Activated B cell treated with CpG ODN at 0.5 μM for 24 hours (primary cell): ENCODE measurements at regions not wholly inside any gene's neighbourhood (a gene's known extent, or its start where the extent isn't known, plus 50 kb on each side); places are given as distances from the start of the nearest gene placed in this dataset.

Experiments
- ATAC-seq: fragments of 200-7000 bp; cut with Tn5 transposase; one replicate; pipeline ENCODE4 v1.10.0; 2021; ENCODE audit warnings: low read depth, mild to moderate bottlenecking, moderate library complexity
- CTCF ChIA-PET: fragments of 350-600 bp; sonication (Branson Sonifier 250); formaldehyde crosslinking; loops from one replicate; lab custom pipeline; 2021; ENCODE audit warnings: antibody characterized with exemption; lab: Charles Lee
- POLR2A ChIA-PET: fragments of 350-600 bp; sonication (Branson Sonifier 250); formaldehyde crosslinking; loops from one replicate; lab custom pipeline; 2021; ENCODE audit warnings: antibody characterized with exemption; lab: Charles Lee
- DNase-seq: peaks from one replicate; pipeline ENCODE4 v3.0.0; 2022
- H3K27ac Mint-ChIP-seq: one replicate; pipeline ENCODE4 v1.8.0; 2020; ENCODE audit warnings: mixed read lengths
- H3K27me3 Mint-ChIP-seq: one replicate; pipeline ENCODE4 v1.8.0; 2021; ENCODE audit warnings: mixed read lengths
- H3K36me3 Mint-ChIP-seq: one replicate; pipeline ENCODE4 v1.8.0; 2021; ENCODE audit warnings: low read depth, mixed read lengths
- H3K4me1 Mint-ChIP-seq: one replicate; pipeline ENCODE4 v1.8.0; 2021; ENCODE audit warnings: mixed read lengths
- H3K4me3 Mint-ChIP-seq: one replicate; pipeline ENCODE4 v1.8.0; 2020; ENCODE audit warnings: mild to moderate bottlenecking, mixed read lengths
- H3K9me3 Mint-ChIP-seq: one replicate; pipeline ENCODE4 v1.8.0; 2020; ENCODE audit warnings: mixed read lengths
- intact Hi-C: fragments of 100-400 bp; cut with micrococcal nuclease; formaldehyde crosslinking; loops from one replicate; pipeline ENCODE4 v1.15.1; 2024
- TF ChIP-seq, protein P1 (sequence below): fragments of 200-600 bp; IDR thresholded peaks from one replicate; pipeline ENCODE4 v1.8.0; 2022; ENCODE audit warnings: antibody characterized with exemption, mild to moderate bottlenecking

DNA sequence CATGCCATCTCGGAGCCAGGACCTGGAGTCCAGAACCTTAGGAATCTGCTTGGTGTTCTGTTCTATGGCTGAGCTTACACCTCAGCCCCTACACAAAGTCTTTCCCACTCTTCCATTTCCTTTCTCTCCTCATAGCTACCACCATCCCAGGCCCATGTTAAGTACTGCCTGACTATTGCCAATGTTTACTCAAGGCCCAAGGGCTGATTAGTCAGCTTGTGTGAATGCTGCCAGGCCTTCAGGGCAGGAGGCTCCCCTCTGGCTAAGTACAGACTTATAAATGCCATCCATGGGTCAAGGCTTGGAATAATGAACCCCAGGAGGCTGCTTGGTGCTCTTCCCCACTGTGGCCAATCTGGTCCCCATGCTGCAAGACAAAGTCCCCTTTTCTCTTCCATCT lies 411.6 kb upstream of the MAGEB18 start:
- DNase-seq: no peak
- Mint-ChIP-seq H3K27me3 (no peaks in the 10 kb centered on the region), H3K36me3 (no peaks in the 10 kb centered on the region), H3K4me1 (no peaks in the 10 kb centered on the region), H3K4me3 (no peak overlapping the region), H3K9me3 (no peaks in the 10 kb centered on the region), H3K27ac (no peak overlapping the region)
- no peak for ATAC-seq
- intact Hi-C loops: no loop called here
- ChIA-PET CTCF (no interaction called here), POLR2A (no interaction called here)
- TF ChIP-seq, protein P1, sequence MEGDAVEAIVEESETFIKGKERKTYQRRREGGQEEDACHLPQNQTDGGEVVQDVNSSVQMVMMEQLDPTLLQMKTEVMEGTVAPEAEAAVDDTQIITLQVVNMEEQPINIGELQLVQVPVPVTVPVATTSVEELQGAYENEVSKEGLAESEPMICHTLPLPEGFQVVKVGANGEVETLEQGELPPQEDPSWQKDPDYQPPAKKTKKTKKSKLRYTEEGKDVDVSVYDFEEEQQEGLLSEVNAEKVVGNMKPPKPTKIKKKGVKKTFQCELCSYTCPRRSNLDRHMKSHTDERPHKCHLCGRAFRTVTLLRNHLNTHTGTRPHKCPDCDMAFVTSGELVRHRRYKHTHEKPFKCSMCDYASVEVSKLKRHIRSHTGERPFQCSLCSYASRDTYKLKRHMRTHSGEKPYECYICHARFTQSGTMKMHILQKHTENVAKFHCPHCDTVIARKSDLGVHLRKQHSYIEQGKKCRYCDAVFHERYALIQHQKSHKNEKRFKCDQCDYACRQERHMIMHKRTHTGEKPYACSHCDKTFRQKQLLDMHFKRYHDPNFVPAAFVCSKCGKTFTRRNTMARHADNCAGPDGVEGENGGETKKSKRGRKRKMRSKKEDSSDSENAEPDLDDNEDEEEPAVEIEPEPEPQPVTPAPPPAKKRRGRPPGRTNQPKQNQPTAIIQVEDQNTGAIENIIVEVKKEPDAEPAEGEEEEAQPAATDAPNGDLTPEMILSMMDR: no peak

DNA sequence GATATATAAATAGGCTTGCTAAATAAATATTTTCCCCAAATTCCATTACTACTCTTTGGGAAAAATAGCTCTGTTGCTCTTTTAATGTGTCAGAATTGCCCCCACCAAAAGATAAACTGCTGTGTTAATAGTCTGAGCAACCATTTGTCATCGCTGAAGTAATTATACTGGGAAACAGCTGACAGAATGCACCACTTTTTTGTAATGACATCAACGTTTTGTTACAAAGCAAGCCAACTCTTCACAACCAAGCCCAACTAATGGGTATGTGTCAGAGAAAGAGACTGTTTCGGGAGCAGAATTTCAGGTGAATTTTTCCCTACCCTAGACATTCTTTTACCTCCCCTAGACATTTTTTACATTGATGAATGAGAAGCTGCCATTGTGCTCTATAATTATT lies 405.0 kb upstream of the MAGEB18 start:
- H3K4me3 Mint-ChIP-seq: no peak overlapping the region
- no peaks in the 10 kb centered on the region for H3K36me3 Mint-ChIP-seq
- DNase-seq (no peak), ATAC-seq (no peak)
- H3K27ac Mint-ChIP-seq: no peak overlapping the region
- ChIA-PET POLR2A (no interaction called here), CTCF (no interaction called here)
- TF ChIP-seq, protein P1: no peak
- intact Hi-C loops: no loop called here
- H3K9me3 Mint-ChIP-seq: no peaks in the 10 kb centered on the region
- no peaks in the 10 kb centered on the region for H3K4me1 Mint-ChIP-seq
- H3K27me3 Mint-ChIP-seq: no peaks in the 10 kb centered on the region

DNA sequence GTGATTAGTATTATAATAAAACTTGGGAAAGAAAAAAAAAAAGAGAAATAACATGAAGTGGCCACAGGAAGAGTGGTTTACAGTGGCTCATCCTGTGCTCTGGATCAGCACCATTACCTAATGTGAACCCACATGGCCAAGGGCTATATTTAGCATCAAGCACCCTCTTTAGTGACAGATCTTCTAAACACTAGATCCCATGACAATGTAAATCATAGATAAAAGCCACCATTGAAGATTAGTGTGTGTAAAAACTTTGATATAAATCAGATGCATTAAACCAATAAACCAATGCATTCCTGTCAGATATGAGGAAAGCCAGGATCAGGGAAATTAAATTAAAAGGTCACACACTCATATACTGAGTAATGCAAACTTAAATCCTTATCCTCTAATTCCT lies 400.6 kb upstream of the MAGEB18 start:
- no peaks in the 10 kb centered on the region for H3K27me3 Mint-ChIP-seq
- ChIA-PET POLR2A (interaction anchor here (0.7 kb wide), 1 partner anchor 494 kb away, joined by 3 read pairs; no protein-coding TSS in a partner anchor), CTCF (no interaction called here)
- no peak overlapping the region for H3K4me3 Mint-ChIP-seq
- ATAC-seq (no peak), DNase-seq (no peak)
- intact Hi-C loops: no loop called here
- no peaks in the 10 kb centered on the region for H3K36me3 Mint-ChIP-seq
- H3K9me3 Mint-ChIP-seq: no peaks in the 10 kb centered on the region
- no peak overlapping the region for H3K27ac Mint-ChIP-seq
- TF ChIP-seq, protein P1: no peak
- H3K4me1 Mint-ChIP-seq: no peaks in the 10 kb centered on the region

DNA sequence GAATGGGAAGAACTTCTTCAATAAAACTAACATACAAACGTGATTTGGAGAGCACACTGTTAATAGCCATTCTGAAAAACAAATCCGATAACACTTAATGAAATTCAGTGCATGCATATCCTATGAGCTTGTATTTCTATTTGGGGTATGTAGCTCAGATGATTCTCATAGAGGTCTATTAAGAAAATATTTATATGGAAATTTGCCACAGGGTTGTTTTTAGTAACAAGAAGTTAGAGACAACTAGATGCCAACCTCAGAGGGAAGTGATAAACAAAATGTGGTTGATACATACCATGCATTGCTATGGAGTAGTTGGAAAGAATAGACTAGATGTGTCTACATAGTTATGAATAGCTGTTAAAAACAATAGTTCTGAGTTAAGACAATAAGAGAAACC lies 395.8 kb upstream of the MAGEB18 start:
- ChIA-PET CTCF (no interaction called here), POLR2A (no interaction called here)
- Mint-ChIP-seq H3K27me3 (no peaks in the 10 kb centered on the region), H3K36me3 (no peaks in the 10 kb centered on the region), H3K27ac (no peak overlapping the region), H3K4me3 (no peak overlapping the region), H3K9me3 (no peaks in the 10 kb centered on the region), H3K4me1 (no peaks in the 10 kb centered on the region)
- ATAC-seq (no peak), DNase-seq (no peak)
- intact Hi-C loops: no loop called here
- TF ChIP-seq, protein P1: no peak

DNA sequence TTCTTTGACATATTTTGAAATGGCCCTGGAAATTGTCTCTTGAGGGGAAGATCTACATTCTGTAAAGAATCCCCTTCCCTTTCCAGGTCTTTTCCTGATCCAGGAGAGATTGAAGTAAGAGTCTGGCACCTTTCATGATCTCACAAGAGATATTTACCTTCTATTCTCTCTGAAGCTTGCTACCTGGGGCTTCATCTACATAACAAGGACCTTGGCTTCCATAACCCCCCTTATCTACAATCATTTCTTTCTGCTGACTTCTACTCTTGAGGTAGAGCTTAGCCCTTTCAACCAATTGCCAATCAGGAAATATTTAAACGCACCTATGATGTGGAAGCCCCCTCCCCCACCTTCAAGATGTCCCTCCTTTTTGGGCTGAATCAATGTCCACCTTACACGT lies 383.7 kb upstream of the MAGEB18 start:
- Mint-ChIP-seq H3K36me3 (no peaks in the 10 kb centered on the region), H3K27me3 (no peaks in the 10 kb centered on the region), H3K4me1 (no peaks in the 10 kb centered on the region), H3K9me3 (peaks cover 3% of the 10 kb centered on the region), H3K4me3 (no peak overlapping the region), H3K27ac (no peak overlapping the region)
- POLR2A ChIA-PET: no interaction called here
- ATAC-seq (no peak), DNase-seq (no peak)
- intact Hi-C loops: no loop called here
- CTCF ChIA-PET: no interaction called here
- TF ChIP-seq, protein P1: no peak
